ENCODE measurements at regions not wholly inside any gene's neighbourhood (a gene's known extent, or its start where the extent isn't known, plus 50 kb on each side); places are given as distances from the start of the nearest gene placed in this dataset.

DNA sequence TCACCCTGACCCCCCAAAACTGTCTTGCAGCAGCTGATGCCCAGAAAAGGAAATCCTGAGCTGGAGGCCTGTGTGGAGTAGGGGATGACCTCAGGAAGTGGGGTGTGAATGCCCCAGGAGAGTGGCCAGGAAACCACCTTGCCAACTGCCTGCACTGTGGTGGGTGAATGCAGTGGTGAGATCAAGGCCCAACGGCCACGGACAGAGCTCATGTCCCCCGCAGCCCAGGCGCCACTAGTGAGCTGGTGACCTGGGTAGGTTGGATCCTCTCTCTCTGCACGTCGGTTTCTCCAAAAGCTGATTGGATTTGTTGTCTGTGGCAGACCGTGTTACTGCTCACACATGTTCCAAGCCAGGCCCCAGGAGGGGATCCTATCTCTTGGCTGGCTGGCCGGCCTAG, 448.9 kb downstream of the TCERG1L start:
- TF ChIP-seq, protein P1, sequence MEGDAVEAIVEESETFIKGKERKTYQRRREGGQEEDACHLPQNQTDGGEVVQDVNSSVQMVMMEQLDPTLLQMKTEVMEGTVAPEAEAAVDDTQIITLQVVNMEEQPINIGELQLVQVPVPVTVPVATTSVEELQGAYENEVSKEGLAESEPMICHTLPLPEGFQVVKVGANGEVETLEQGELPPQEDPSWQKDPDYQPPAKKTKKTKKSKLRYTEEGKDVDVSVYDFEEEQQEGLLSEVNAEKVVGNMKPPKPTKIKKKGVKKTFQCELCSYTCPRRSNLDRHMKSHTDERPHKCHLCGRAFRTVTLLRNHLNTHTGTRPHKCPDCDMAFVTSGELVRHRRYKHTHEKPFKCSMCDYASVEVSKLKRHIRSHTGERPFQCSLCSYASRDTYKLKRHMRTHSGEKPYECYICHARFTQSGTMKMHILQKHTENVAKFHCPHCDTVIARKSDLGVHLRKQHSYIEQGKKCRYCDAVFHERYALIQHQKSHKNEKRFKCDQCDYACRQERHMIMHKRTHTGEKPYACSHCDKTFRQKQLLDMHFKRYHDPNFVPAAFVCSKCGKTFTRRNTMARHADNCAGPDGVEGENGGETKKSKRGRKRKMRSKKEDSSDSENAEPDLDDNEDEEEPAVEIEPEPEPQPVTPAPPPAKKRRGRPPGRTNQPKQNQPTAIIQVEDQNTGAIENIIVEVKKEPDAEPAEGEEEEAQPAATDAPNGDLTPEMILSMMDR (IDR thresholded peaks at IDR 0.05), result no peak
- TF ChIP-seq POLR2A (IDR thresholded peaks at IDR 0.05), result no peak
